ENCODE measurements at regions not wholly inside any gene's neighbourhood (a gene's known extent, or its start where the extent isn't known, plus 50 kb on each side); places are given as distances from the start of the nearest gene placed in this dataset.

GRCh38 chr7:26567266-26567665 is 275.6 kb downstream of the SNX10 start:
- DNase-seq (ENCODE audit: low spot score), result no peak
- Histone ChIP-seq H3K36me3 (no peaks in the 10 kb centered on the region), H3K4me3 (no peak overlapping the region), H3K27ac (no peak overlapping the region), H3K4me1 (replicated peaks) (no peaks in the 10 kb centered on the region), H3K9me3 (no peaks in the 10 kb centered on the region), H3K27me3 (replicated peaks; ENCODE audit: insufficient read depth) (no peaks in the 10 kb centered on the region)
- intact Hi-C loops (cut with DNase I), result no loop called here
- no peak for TF ChIP-seq POLR2AphosphoS5 (IDR thresholded peaks at IDR 0.05)
- TF ChIP-seq POLR2A (IDR thresholded peaks at IDR 0.05), result no peak
- no peak for TF ChIP-seq CTCF (IDR thresholded peaks at IDR 0.05)
- WGBS, result 54% methylated on average over 4 of the region's 4 CpGs

- no peaks in the 10 kb centered on the region for H3K4me1 ChIP-seq (replicated peaks)
- H3K4me3 ChIP-seq, result no peak overlapping the region
- intact Hi-C loops (cut with DNase I), result no loop called here
- H3K9me3 ChIP-seq, result no peaks in the 10 kb centered on the region
- 89% methylated on average over 6 of the region's 6 CpGs for WGBS
- no peaks in the 10 kb centered on the region for H3K27me3 ChIP-seq (replicated peaks; ENCODE audit: insufficient read depth)
- H3K36me3 ChIP-seq, result no peaks in the 10 kb centered on the region
- no peak overlapping the region for H3K27ac ChIP-seq
- TF ChIP-seq CTCF (IDR thresholded peaks at IDR 0.05) (no peak), POLR2AphosphoS5 (IDR thresholded peaks at IDR 0.05) (no peak), POLR2A (IDR thresholded peaks at IDR 0.05) (no peak)
- DNase-seq (ENCODE audit: low spot score), result no peak
These were observed 282.8 kb downstream of the SNX10 start for GRCh38 chr7:26574476-26574875.

- H3K36me3 ChIP-seq, result no peaks in the 10 kb centered on the region
- 86% methylated on average over 4 of the region's 4 CpGs for WGBS
- H3K4me3 ChIP-seq, result no peak overlapping the region
- H3K9me3 ChIP-seq, result no peaks in the 10 kb centered on the region
- intact Hi-C loops (cut with DNase I), result no loop called here
- no peak for DNase-seq (ENCODE audit: low spot score)
- no peaks in the 10 kb centered on the region for H3K4me1 ChIP-seq (replicated peaks)
- TF ChIP-seq POLR2AphosphoS5 (IDR thresholded peaks at IDR 0.05), result no peak
- H3K27ac ChIP-seq, result no peak overlapping the region
- H3K27me3 ChIP-seq (replicated peaks; ENCODE audit: insufficient read depth), result no peaks in the 10 kb centered on the region
These were observed 284.3 kb downstream of the SKAP2 start for GRCh38 chr7:26580064-26580591.

- H3K36me3 ChIP-seq, result no peaks in the 10 kb centered on the region
- no peak for DNase-seq (ENCODE audit: low spot score)
- intact Hi-C loops (cut with DNase I), result no loop called here
- H3K27ac ChIP-seq, result no peak overlapping the region
- no peaks in the 10 kb centered on the region for H3K27me3 ChIP-seq (replicated peaks; ENCODE audit: insufficient read depth)
- no peaks in the 10 kb centered on the region for H3K9me3 ChIP-seq
- H3K4me3 ChIP-seq, result no peak overlapping the region
- no peak for TF ChIP-seq POLR2A (IDR thresholded peaks at IDR 0.05)
- no peak for TF ChIP-seq POLR2AphosphoS5 (IDR thresholded peaks at IDR 0.05)
- no peak for TF ChIP-seq CTCF (IDR thresholded peaks at IDR 0.05)
- H3K4me1 ChIP-seq (replicated peaks), result no peaks in the 10 kb centered on the region
- 69% methylated on average over 4 of the region's 4 CpGs for WGBS
These were observed 283.7 kb downstream of the SKAP2 start for GRCh38 chr7:26580711-26581110.

GRCh38 chr7:26583094-26583648 is 281.2 kb downstream of the SKAP2 start:
- WGBS, result 77% methylated on average over 4 of the region's 4 CpGs
- Histone ChIP-seq H3K27ac (no peak overlapping the region), H3K4me1 (replicated peaks) (no peaks in the 10 kb centered on the region), H3K27me3 (replicated peaks; ENCODE audit: insufficient read depth) (no peaks in the 10 kb centered on the region), H3K4me3 (no peak overlapping the region), H3K36me3 (no peaks in the 10 kb centered on the region), H3K9me3 (no peaks in the 10 kb centered on the region)
- DNase-seq (ENCODE audit: low spot score), result no peak
- TF ChIP-seq POLR2A (IDR thresholded peaks at IDR 0.05) (no peak), CTCF (IDR thresholded peaks at IDR 0.05) (no peak), POLR2AphosphoS5 (IDR thresholded peaks at IDR 0.05) (no peak)
- intact Hi-C loops (cut with DNase I), result no loop called here

All from prostate gland (tissue), 2 donors.